HG03342 (cell line): ENCODE measurements at regions not wholly inside any gene's neighbourhood (a gene's known extent, or its start where the extent isn't known, plus 50 kb on each side); places are given as distances from the start of the nearest gene placed in this dataset.

ENCODE experiments used
- ATAC-seq: cut with Tn5 transposase; IDR thresholded peaks from one replicate; pipeline ENCODE4 v1.9.1; 2021; ENCODE audit warnings: mild to moderate bottlenecking, moderate library complexity; ENCODE audit not compliant: unreplicated experiment

- no peak for ATAC-seq
These were observed 140.5 kb downstream of the ZBTB18 start for GRCh38 chr1:244191581-244191980.

- ATAC-seq = no peak
These were observed 141.2 kb downstream of the ZBTB18 start for GRCh38 chr1:244192325-244192724.

- no peak for ATAC-seq
These were observed 145.6 kb downstream of the ZBTB18 start for GRCh38 chr1:244196571-244197285.

GRCh38 chr1:244197851-244198375 lies 146.8 kb downstream of the ZBTB18 start:
- ATAC-seq = no peak

GRCh38 chr1:244199902-244200301 lies 148.8 kb downstream of the ZBTB18 start:
- no peak for ATAC-seq

GRCh38 chr1:244200596-244200995 lies 149.5 kb downstream of the ZBTB18 start:
- no peak for ATAC-seq

- ATAC-seq = no peak
These were observed 150.7 kb downstream of the ZBTB18 start for GRCh38 chr1:244201750-244202149.

GRCh38 chr1:244204004-244204403 lies 152.9 kb downstream of the ZBTB18 start:
- ATAC-seq = no peak

GRCh38 chr1:244205171-244205570 lies 154.1 kb downstream of the ZBTB18 start:
- ATAC-seq = no peak

- ATAC-seq = no peak
These were observed 154.8 kb downstream of the ZBTB18 start for GRCh38 chr1:244205906-244206305.

GRCh38 chr1:244207042-244207934 lies 156.2 kb downstream of the ZBTB18 start:
- ATAC-seq = no peak

GRCh38 chr1:244207935-244208244 lies 156.8 kb downstream of the ZBTB18 start:
- no peak for ATAC-seq

GRCh38 chr1:244209955-244210354 lies 158.9 kb downstream of the ZBTB18 start:
- ATAC-seq = no peak

- no peak for ATAC-seq
These were observed 159.9 kb downstream of the ZBTB18 start for GRCh38 chr1:244210884-244211558.

- no peak for ATAC-seq
These were observed 160.5 kb downstream of the ZBTB18 start for GRCh38 chr1:244211559-244211944.

GRCh38 chr1:244212219-244212618 lies 161.1 kb downstream of the ZBTB18 start:
- no peak for ATAC-seq

GRCh38 chr1:244212797-244213475 lies 161.9 kb downstream of the ZBTB18 start:
- ATAC-seq = no peak

- ATAC-seq = no peak
These were observed 163.2 kb downstream of the ZBTB18 start for GRCh38 chr1:244214009-244214967.

- no peak for ATAC-seq
These were observed 165.8 kb downstream of the ZBTB18 start for GRCh38 chr1:244216836-244217235.

- no peak for ATAC-seq
These were observed 166.6 kb downstream of the ZBTB18 start for GRCh38 chr1:244217711-244218110.
